ENCODE measurements at regions not wholly inside any gene's neighbourhood (a gene's known extent, or its start where the extent isn't known, plus 50 kb on each side); places are given as distances from the start of the nearest gene placed in this dataset.

- TF ChIP-seq EZH2 (IDR thresholded peaks at IDR 0.05; ENCODE audit: borderline replicate concordance, low read length) = no peak
- TF ChIP-seq CTCF (IDR thresholded peaks at IDR 0.05; ENCODE audit: low read length) = no peak
Observed at GRCh38 chr9:108336575-108336974, 519.2 kb downstream of the ACTL7B start.

Measured in OCI-LY1 (cell line).